Dermis microvascular lymphatic vessel endothelial cell (primary cell): ENCODE measurements at regions not wholly inside any gene's neighbourhood (a gene's known extent, or its start where the extent isn't known, plus 50 kb on each side); places are given as distances from the start of the nearest gene placed in this dataset.

Experiments used
- DNase-seq, 2 donors: peaks; one replicate each; pipeline versions ENCODE4 v3.0.0 to v3.0.0-alpha.2; 2010; ENCODE audit warnings: low read depth in 2 of 2

- no peak for DNase-seq
These were observed 2105.0 kb downstream of the ARAP2 start for GRCh38 chr4:34139346-34139745.

GRCh38 chr4:34148322-34148908 is 2095.9 kb downstream of the ARAP2 start:
- no peak for DNase-seq

GRCh38 chr4:34157547-34157946 is 2086.8 kb downstream of the ARAP2 start:
- no peak for DNase-seq

- DNase-seq = no peak
These were observed 2085.4 kb downstream of the ARAP2 start for GRCh38 chr4:34158878-34159277.

GRCh38 chr4:34170946-34171345 is 2073.4 kb downstream of the ARAP2 start:
- DNase-seq = no peak

GRCh38 chr4:34176609-34177008 is 2067.7 kb downstream of the ARAP2 start:
- DNase-seq = no peak

- DNase-seq = no peak
These were observed 2065.8 kb downstream of the ARAP2 start for GRCh38 chr4:34178476-34178875.

GRCh38 chr4:34181311-34181841 is 2062.9 kb downstream of the ARAP2 start:
- no peak for DNase-seq

GRCh38 chr4:34181891-34182290 is 2062.4 kb downstream of the ARAP2 start:
- DNase-seq = no peak

GRCh38 chr4:34182306-34182705 is 2062.0 kb downstream of the ARAP2 start:
- DNase-seq = no peak

- no peak for DNase-seq
These were observed 2060.4 kb downstream of the ARAP2 start for GRCh38 chr4:34183926-34184325.

- DNase-seq = no peak
These were observed 2057.3 kb downstream of the ARAP2 start for GRCh38 chr4:34187056-34187455.

GRCh38 chr4:34191443-34191842 is 2052.9 kb downstream of the ARAP2 start:
- no peak for DNase-seq

- DNase-seq = no peak
These were observed 2050.7 kb downstream of the ARAP2 start for GRCh38 chr4:34193451-34194154.

GRCh38 chr4:34194585-34194984 is 2049.7 kb downstream of the ARAP2 start:
- DNase-seq = no peak

- DNase-seq = no peak
These were observed 2047.9 kb downstream of the ARAP2 start for GRCh38 chr4:34196375-34196774.

GRCh38 chr4:34198966-34199365 is 2045.3 kb downstream of the ARAP2 start:
- DNase-seq = no peak

- no peak for DNase-seq
These were observed 2043.8 kb downstream of the ARAP2 start for GRCh38 chr4:34200535-34200934.

- no peak for DNase-seq
These were observed 2042.2 kb downstream of the ARAP2 start for GRCh38 chr4:34202154-34202553.

- DNase-seq = no peak
These were observed 2023.7 kb downstream of the ARAP2 start for GRCh38 chr4:34220601-34221000.

GRCh38 chr4:34221986-34222385 is 2022.3 kb downstream of the ARAP2 start:
- DNase-seq = no peak

- DNase-seq = no peak
These were observed 2008.2 kb downstream of the ARAP2 start for GRCh38 chr4:34236118-34236517.

- DNase-seq = no peak
These were observed 1999.0 kb downstream of the ARAP2 start for GRCh38 chr4:34245276-34245675.
